ENCODE measurements at regions not wholly inside any gene's neighbourhood (a gene's known extent, or its start where the extent isn't known, plus 50 kb on each side); places are given as distances from the start of the nearest gene placed in this dataset.

DNA sequence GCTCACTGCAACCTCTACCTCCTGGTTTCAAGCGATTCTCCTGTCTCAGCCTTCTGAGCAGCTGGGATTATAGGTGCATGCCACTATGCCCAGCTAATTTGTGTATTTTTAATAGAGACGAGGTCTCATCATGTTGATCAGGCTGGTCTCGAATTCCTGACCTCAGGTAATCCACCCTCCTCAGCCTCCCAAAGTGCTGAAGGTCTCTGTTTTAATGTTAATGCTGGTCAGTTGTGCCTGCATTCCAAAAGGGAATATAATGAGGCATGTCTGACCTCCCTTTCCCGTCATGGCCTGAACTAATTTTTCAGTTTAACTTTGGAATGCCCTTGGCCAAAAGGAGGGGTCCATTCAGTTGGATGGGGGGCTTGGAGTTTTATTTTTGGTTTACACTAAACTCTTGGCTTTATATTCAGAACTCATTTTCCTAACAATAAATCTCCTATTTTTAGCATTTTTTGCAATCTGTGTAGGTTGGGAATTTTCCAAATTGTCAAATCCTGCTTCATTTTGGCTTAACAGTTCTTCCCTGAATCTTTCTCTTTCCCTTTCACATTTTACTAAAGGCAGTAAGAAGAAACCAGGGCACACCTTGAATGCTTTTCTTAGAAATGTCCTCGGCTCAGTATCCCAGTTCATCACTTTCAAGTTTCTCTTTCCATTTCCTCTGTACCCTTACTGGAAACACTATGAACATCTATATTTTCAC, 1175.5 kb downstream of the MAT2B start:
- Histone ChIP-seq H3K36me3 (ENCODE audit: control insufficient read depth, insufficient read depth, low read length) (no peaks in the 10 kb centered on the region), H3K9me3 (ENCODE audit: control insufficient read depth, insufficient read depth, low read length) (no peaks in the 10 kb centered on the region), H3K4me3 (ENCODE audit: low read length) (no peak overlapping the region), H3K4me1 (ENCODE audit: control insufficient read depth, insufficient read depth, low read length) (no peaks in the 10 kb centered on the region), H3K27ac (ENCODE audit: low read length) (no peak overlapping the region), H3K27me3 (ENCODE audit: control insufficient read depth, insufficient read depth, low read length) (no peaks in the 10 kb centered on the region)
- H3K4me3 Mint-ChIP-seq = no peak overlapping the region
- no peak for ATAC-seq
- no peaks in the 10 kb centered on the region for H3K27me3 Mint-ChIP-seq (ENCODE audit: low read depth in 2 of 2)
- H3K36me3 Mint-ChIP-seq = no peaks in the 10 kb centered on the region
- no peak overlapping the region for H3K27ac Mint-ChIP-seq
- TF ChIP-seq, protein P1, sequence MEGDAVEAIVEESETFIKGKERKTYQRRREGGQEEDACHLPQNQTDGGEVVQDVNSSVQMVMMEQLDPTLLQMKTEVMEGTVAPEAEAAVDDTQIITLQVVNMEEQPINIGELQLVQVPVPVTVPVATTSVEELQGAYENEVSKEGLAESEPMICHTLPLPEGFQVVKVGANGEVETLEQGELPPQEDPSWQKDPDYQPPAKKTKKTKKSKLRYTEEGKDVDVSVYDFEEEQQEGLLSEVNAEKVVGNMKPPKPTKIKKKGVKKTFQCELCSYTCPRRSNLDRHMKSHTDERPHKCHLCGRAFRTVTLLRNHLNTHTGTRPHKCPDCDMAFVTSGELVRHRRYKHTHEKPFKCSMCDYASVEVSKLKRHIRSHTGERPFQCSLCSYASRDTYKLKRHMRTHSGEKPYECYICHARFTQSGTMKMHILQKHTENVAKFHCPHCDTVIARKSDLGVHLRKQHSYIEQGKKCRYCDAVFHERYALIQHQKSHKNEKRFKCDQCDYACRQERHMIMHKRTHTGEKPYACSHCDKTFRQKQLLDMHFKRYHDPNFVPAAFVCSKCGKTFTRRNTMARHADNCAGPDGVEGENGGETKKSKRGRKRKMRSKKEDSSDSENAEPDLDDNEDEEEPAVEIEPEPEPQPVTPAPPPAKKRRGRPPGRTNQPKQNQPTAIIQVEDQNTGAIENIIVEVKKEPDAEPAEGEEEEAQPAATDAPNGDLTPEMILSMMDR (IDR thresholded peaks at IDR 0.05) = no peak
- 74% methylated on average over 4 of the region's 5 CpGs for WGBS (ENCODE audit: insufficient coverage)
- peaks cover 2 to 5% of the 10 kb centered on the region in 2 donors for H3K9me3 Mint-ChIP-seq
- no peak for DNase-seq
- intact Hi-C loops (cut with micrococcal nuclease) = no loop called here
- no peaks in the 10 kb centered on the region for H3K4me1 Mint-ChIP-seq

GRCh38 chr5:164687391-164687790, 1182.0 kb downstream of the MAT2B start:
- H3K36me3 Mint-ChIP-seq = no peaks in the 10 kb centered on the region
- intact Hi-C loops (cut with micrococcal nuclease) = no loop called here

DNA sequence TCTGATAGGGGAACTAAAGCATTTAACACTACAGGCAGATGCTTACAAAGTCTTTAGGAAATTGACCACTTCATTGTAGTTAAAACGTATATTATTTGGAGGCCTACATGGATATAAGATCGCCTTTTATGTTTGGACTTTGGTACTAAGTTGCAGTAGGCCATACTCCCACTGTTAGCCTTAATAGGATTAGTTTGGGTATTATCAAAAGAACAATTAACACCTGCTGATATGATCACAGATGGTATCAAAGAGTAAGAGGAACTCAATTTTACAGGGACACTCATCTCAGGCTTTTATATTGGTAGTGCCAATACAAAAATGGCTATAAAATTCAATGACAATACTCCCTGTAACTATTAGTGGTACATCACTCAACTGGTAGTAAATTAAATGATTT, 1183.0 kb downstream of the MAT2B start:
- no peaks in the 10 kb centered on the region for H3K36me3 Mint-ChIP-seq
- ATAC-seq (no peak), DNase-seq (no peak)
- H3K27ac Mint-ChIP-seq = no peak overlapping the region
- no peaks in the 10 kb centered on the region for H3K4me1 ChIP-seq (ENCODE audit: control insufficient read depth, insufficient read depth, low read length)
- H3K9me3 ChIP-seq (ENCODE audit: control insufficient read depth, insufficient read depth, low read length) = peaks cover 4% of the 10 kb centered on the region
- no peaks in the 10 kb centered on the region for H3K36me3 ChIP-seq (ENCODE audit: control insufficient read depth, insufficient read depth, low read length)
- peaks cover 0 to 8% of the 10 kb centered on the region in 2 donors for H3K9me3 Mint-ChIP-seq
- no peaks in the 10 kb centered on the region for H3K27me3 Mint-ChIP-seq (ENCODE audit: low read depth in 2 of 2)
- TF ChIP-seq, protein P1 (IDR thresholded peaks at IDR 0.05) = no peak
- H3K27me3 ChIP-seq (ENCODE audit: control insufficient read depth, insufficient read depth, low read length) = no peaks in the 10 kb centered on the region
- no peak overlapping the region for H3K4me3 Mint-ChIP-seq
- WGBS (ENCODE audit: insufficient coverage) = 100% methylated on average over 2 of the region's 2 CpGs
- intact Hi-C loops (cut with micrococcal nuclease) = no loop called here
- H3K27ac ChIP-seq (ENCODE audit: low read length) = no peak overlapping the region
- no peak overlapping the region for H3K4me3 ChIP-seq (ENCODE audit: low read length)
- H3K4me1 Mint-ChIP-seq = no peaks in the 10 kb centered on the region

More at GRCh38 chr5:164687391-164687790, 1182.0 kb downstream of the MAT2B start:
- DNase-seq = no peak
- Mint-ChIP-seq H3K27ac (no peak overlapping the region), H3K27me3 (ENCODE audit: low read depth in 2 of 2) (no peaks in the 10 kb centered on the region), H3K4me3 (no peak overlapping the region), H3K9me3 (peaks cover 0 to 11% of the 10 kb centered on the region in 2 donors), H3K4me1 (no peaks in the 10 kb centered on the region)
- Histone ChIP-seq H3K4me1 (ENCODE audit: control insufficient read depth, insufficient read depth, low read length) (no peaks in the 10 kb centered on the region), H3K36me3 (ENCODE audit: control insufficient read depth, insufficient read depth, low read length) (no peaks in the 10 kb centered on the region), H3K27ac (ENCODE audit: low read length) (no peak overlapping the region), H3K4me3 (ENCODE audit: low read length) (no peak overlapping the region), H3K27me3 (ENCODE audit: control insufficient read depth, insufficient read depth, low read length) (no peaks in the 10 kb centered on the region), H3K9me3 (ENCODE audit: control insufficient read depth, insufficient read depth, low read length) (no peaks in the 10 kb centered on the region)
- TF ChIP-seq, protein P1 (IDR thresholded peaks at IDR 0.05) = no peak
- no peak for ATAC-seq

- H3K27ac ChIP-seq (ENCODE audit: low read length) = no peak overlapping the region
- no peaks in the 10 kb centered on the region for H3K4me1 Mint-ChIP-seq
- H3K36me3 Mint-ChIP-seq = no peaks in the 10 kb centered on the region
- H3K9me3 Mint-ChIP-seq = peaks cover 6 to 8% of the 10 kb centered on the region in 2 donors
- H3K27ac Mint-ChIP-seq = no peak overlapping the region
- no peaks in the 10 kb centered on the region for H3K27me3 Mint-ChIP-seq (ENCODE audit: low read depth in 2 of 2)
- intact Hi-C loops (cut with micrococcal nuclease) = no loop called here
- H3K36me3 ChIP-seq (ENCODE audit: control insufficient read depth, insufficient read depth, low read length) = no peaks in the 10 kb centered on the region
- ATAC-seq = no peak
- 79% methylated on average over 7 of the region's 7 CpGs for WGBS (ENCODE audit: insufficient coverage)
- H3K9me3 ChIP-seq (ENCODE audit: control insufficient read depth, insufficient read depth, low read length) = no peaks in the 10 kb centered on the region
- H3K4me3 ChIP-seq (ENCODE audit: low read length) = no peak overlapping the region
- no peaks in the 10 kb centered on the region for H3K27me3 ChIP-seq (ENCODE audit: control insufficient read depth, insufficient read depth, low read length)
- H3K4me1 ChIP-seq (ENCODE audit: control insufficient read depth, insufficient read depth, low read length) = no peaks in the 10 kb centered on the region
- TF ChIP-seq, protein P1 (IDR thresholded peaks at IDR 0.05) = no peak
- no peak overlapping the region for H3K4me3 Mint-ChIP-seq
- DNase-seq = no peak
Observed at GRCh38 chr5:164708831-164709230, 1203.4 kb downstream of the MAT2B start.

Measured in natural killer cell (primary cell).